GM23338 (cell line): ENCODE measurements at regions not wholly inside any gene's neighbourhood (a gene's known extent, or its start where the extent isn't known, plus 50 kb on each side); places are given as distances from the start of the nearest gene placed in this dataset.

Experiments
- ATAC-seq: fragments of 200-7000 bp; cut with Tn5 transposase; 3 replicates; pipeline ENCODE4 v1.9.1; 2020
- DNase-seq: peaks from one replicate; pipeline ENCODE4 v3.0.0-alpha.2; 2015; ENCODE audit warnings: low spot score
- H2AFZ ChIP-seq: fragments of 200-600 bp; sonication (generic); 2 replicates; pipeline ENCODE4 v1.8.0; 2016; ENCODE audit warnings: antibody characterized with exemption, mild to moderate bottlenecking, moderate library complexity
- H3F3A ChIP-seq: fragments of 200-600 bp; sonication (generic); replicated peaks from 2 replicates; pipeline ENCODE4 v1.8.0; 2017; ENCODE audit warnings: antibody characterized with exemption, mixed run types, low read depth
- H3K27ac ChIP-seq: fragments of 200-600 bp; sonication (generic); 2 replicates; pipeline ENCODE4 v1.6.1; 2016; ENCODE audit warnings: low read depth
- H3K27me3 ChIP-seq: fragments of 200-600 bp; sonication (generic); 2 replicates; pipeline ENCODE4 v1.8.0; 2016; ENCODE audit warnings: mild to moderate bottlenecking, mixed run types, moderate library complexity; ENCODE audit not compliant: insufficient read depth
- H3K36me3 ChIP-seq: fragments of 200-600 bp; sonication (generic); 2 replicates; pipeline ENCODE4 v1.8.0; 2016; ENCODE audit warnings: mild to moderate bottlenecking; ENCODE audit not compliant: insufficient read depth
- H3K4me1 ChIP-seq: fragments of 200-600 bp; sonication (generic); 2 replicates; pipeline ENCODE4 v1.8.0; 2016; ENCODE audit warnings: mild to moderate bottlenecking, moderate library complexity; ENCODE audit not compliant: insufficient read depth
- H3K4me2 ChIP-seq: fragments of 200-600 bp; sonication (generic); 2 replicates; pipeline ENCODE4 v1.7.1; 2017; ENCODE audit warnings: mixed run types
- H3K4me3 ChIP-seq: fragments of 200-600 bp; sonication (generic); 2 replicates; pipeline ENCODE4 v1.6.1; 2016; ENCODE audit warnings: mixed run types
- H3K79me2 ChIP-seq: fragments of 200-600 bp; sonication (generic); replicated peaks from 2 replicates; pipeline ENCODE4 v1.8.0; 2017; ENCODE audit warnings: mild to moderate bottlenecking; ENCODE audit not compliant: insufficient read depth
- H3K9me2 ChIP-seq: fragments of 200-600 bp; sonication (generic); 2 replicates; pipeline ENCODE4 v1.8.0; 2017; ENCODE audit not compliant: insufficient read depth
- H4K20me1 ChIP-seq: fragments of 200-600 bp; sonication (generic); replicated peaks from 2 replicates; pipeline ENCODE4 v1.8.0; 2017; ENCODE audit warnings: mild to moderate bottlenecking; ENCODE audit not compliant: insufficient read depth
- H3K27ac Mint-ChIP-seq: 2 replicates; pipeline ENCODE4 v1.8.0; 2020; ENCODE audit warnings: inconsistent platforms, mild to moderate bottlenecking, moderate library complexity, mixed read lengths
- H3K27me3 Mint-ChIP-seq: 3 replicates; pipeline ENCODE4 v1.8.0; 2022; ENCODE audit warnings: low read depth, mild to moderate bottlenecking, moderate library complexity, mixed read lengths, inconsistent platforms; ENCODE audit not compliant: insufficient read depth, poor library complexity
- H3K36me3 Mint-ChIP-seq: 3 replicates; pipeline ENCODE4 v1.8.0; 2021; ENCODE audit warnings: low read depth, mild to moderate bottlenecking, inconsistent platforms, moderate library complexity, mixed read lengths
- H3K4me1 Mint-ChIP-seq: 3 replicates; pipeline ENCODE4 v1.8.0; 2020; ENCODE audit warnings: mild to moderate bottlenecking, inconsistent platforms, mixed read lengths
- H3K4me3 Mint-ChIP-seq: 3 replicates; pipeline ENCODE4 v1.8.0; 2021; ENCODE audit warnings: moderate library complexity, mild to moderate bottlenecking, inconsistent platforms, mixed read lengths
- H3K9me3 Mint-ChIP-seq: 3 replicates; pipeline ENCODE4 v1.8.0; 2020; ENCODE audit warnings: moderate library complexity, mild to moderate bottlenecking, inconsistent platforms, mixed read lengths
- CTCF ChIP-seq, 2 experiments: fragments of 200-600 bp in 1 of 2; sonication (generic) in 1 of 2; conservative IDR thresholded peaks; 2 replicates each; pipeline versions ENCODE4 v1.5.1 to v1.6.1; 2016 to 2017; ENCODE audit warnings: antibody characterized with exemption in 2 of 2, low read depth in 2 of 2, mild to moderate bottlenecking in 2 of 2, moderate library complexity in 1 of 2
- EZH2 ChIP-seq: fragments of 200-600 bp; sonication (generic); IDR thresholded peaks from one replicate; pipeline ENCODE4 v1.8.0; 2017; ENCODE audit warnings: antibody characterized with exemption, mild to moderate bottlenecking, low read depth; ENCODE audit not compliant: unreplicated experiment
- EZH2phosphoT487 ChIP-seq: fragments of 200-600 bp; sonication (generic); IDR thresholded peaks from one replicate; pipeline ENCODE4 v1.8.1; 2018; ENCODE audit warnings: antibody characterized with exemption; ENCODE audit not compliant: unreplicated experiment
- JUNB ChIP-seq: IDR thresholded peaks from one replicate; pipeline ENCODE4 v1.6.1; 2016; ENCODE audit warnings: antibody characterized with exemption; ENCODE audit not compliant: unreplicated experiment
- NANOG ChIP-seq: IDR thresholded peaks from 2 replicates; pipeline ENCODE4 v1.6.1; 2016; ENCODE audit warnings: antibody characterized with exemption, borderline replicate concordance
- POLR2AphosphoS5 ChIP-seq: IDR thresholded peaks from 2 replicates; pipeline ENCODE4 v1.6.1; 2016; ENCODE audit warnings: antibody characterized with exemption, low read depth
- REST ChIP-seq: IDR thresholded peaks from one replicate; pipeline ENCODE4 v1.6.1; 2018; ENCODE audit warnings: antibody characterized with exemption; ENCODE audit not compliant: unreplicated experiment
- ZNF114 ChIP-seq: fragments of 250-450 bp; sonication (Bioruptor Pico); IDR thresholded peaks from 2 replicates; pipeline ENCODE4 v1.5.0; 2020; ENCODE audit warnings: mild to moderate bottlenecking, moderate library complexity
- ZNF331 ChIP-seq: fragments of 250-450 bp; sonication (Bioruptor Pico); IDR thresholded peaks from 2 replicates; pipeline ENCODE4 v1.5.0; 2020; ENCODE audit warnings: low read depth, mild to moderate bottlenecking, moderate library complexity

- TF ChIP-seq CTCF (conservative IDR thresholded peaks at IDR 0.05; ENCODE audit: low read depth in 2 of 2): no peak
- TF ChIP-seq NANOG: no peak
- TF ChIP-seq ZNF114 (CRISPR knock-in tag): no peak
- no peak for TF ChIP-seq POLR2AphosphoS5
- TF ChIP-seq EZH2: no peak
Observed at GRCh38 chr1:190736971-190737590, 259.4 kb upstream of the BRINP3 start (continued).

GRCh38 chr1:190738317-190738716 is 260.7 kb upstream of the BRINP3 start:
- ATAC-seq (no peak), DNase-seq (no peak)
- no peaks in the 10 kb centered on the region for H3K36me3 ChIP-seq
- no peaks in the 10 kb centered on the region for H3K27me3 Mint-ChIP-seq
- no peaks in the 10 kb centered on the region for H3K36me3 Mint-ChIP-seq
- no peaks in the 10 kb centered on the region for H3K27me3 ChIP-seq
- H3K4me2 ChIP-seq: no peak overlapping the region
- H3K4me1 ChIP-seq: no peaks in the 10 kb centered on the region
- H3K79me2 ChIP-seq: no peaks in the 10 kb centered on the region
- no peak overlapping the region for H3K27ac ChIP-seq
- H3K9me2 ChIP-seq: no peaks in the 10 kb centered on the region
- no peak for TF ChIP-seq ZNF331 (CRISPR knock-in tag)
- no peak for TF ChIP-seq EZH2phosphoT487
- no peak for TF ChIP-seq CTCF (conservative IDR thresholded peaks at IDR 0.05; ENCODE audit: low read depth in 2 of 2)
- no peak for TF ChIP-seq JUNB
- no peak for TF ChIP-seq REST
- no peaks in the 10 kb centered on the region for H3K4me1 Mint-ChIP-seq
- no peak overlapping the region for H3K4me3 ChIP-seq
- H3K4me3 Mint-ChIP-seq: no peak overlapping the region
- no peaks in the 10 kb centered on the region for H3K9me3 Mint-ChIP-seq
- no peaks in the 10 kb centered on the region for H4K20me1 ChIP-seq
- H3F3A ChIP-seq: no peaks in the 10 kb centered on the region
- H3K27ac Mint-ChIP-seq: no peak overlapping the region
- H2AFZ ChIP-seq: no peak overlapping the region
